ENCODE measurements at regions not wholly inside any gene's neighbourhood (a gene's known extent, or its start where the extent isn't known, plus 50 kb on each side); places are given as distances from the start of the nearest gene placed in this dataset.

DNA sequence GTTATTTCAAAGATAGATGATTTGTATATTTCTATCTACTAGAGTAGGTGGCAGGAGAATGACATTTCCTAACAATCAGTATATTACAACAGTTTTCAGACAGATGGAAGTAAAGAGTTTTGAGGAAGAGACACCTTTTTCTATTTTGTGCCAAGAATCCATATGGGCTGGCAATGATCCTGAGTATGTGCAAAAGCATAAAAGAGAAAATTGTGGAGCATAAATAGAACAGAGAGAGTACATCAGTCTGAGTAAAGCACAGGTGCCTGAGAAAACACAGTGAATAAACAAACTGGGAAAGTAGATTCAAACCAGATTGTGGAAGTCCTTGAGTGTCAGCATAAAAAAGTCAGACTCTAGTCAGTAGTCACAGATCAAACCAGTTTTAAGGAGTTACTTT, 96.8 kb upstream of the WDR44 start:
- no peak overlapping the region for H3K4me3 ChIP-seq
- no peaks in the 10 kb centered on the region for H3K27me3 ChIP-seq
- in situ Hi-C loops (cut with MboI; ENCODE audit: low pct_ligation_motif_present in 1 of 4, low pct_unique_long_range_greater_than_20kb in 1 of 4, low sequenced_read_pairs in 3 of 4) (loop anchor here in 1 of 4 donors (25.0 kb wide), 1 partner anchor 262 kb away; no protein-coding TSS in a partner anchor), intact Hi-C loops (cut with DNase I; ENCODE audit: low total_unique reads) (no loop called here)
- no peaks in the 10 kb centered on the region for H3K9me3 ChIP-seq
- H3K27ac ChIP-seq: no peak overlapping the region
- H3K36me3 ChIP-seq: no peaks in the 10 kb centered on the region
- no peak for DNase-seq
- H3K4me1 ChIP-seq: no peaks in the 10 kb centered on the region
- TF ChIP-seq POLR2A (IDR thresholded peaks at IDR 0.05): no peak
- no peak for TF ChIP-seq POLR2AphosphoS5 (IDR thresholded peaks at IDR 0.05)
- TF ChIP-seq, protein P1, sequence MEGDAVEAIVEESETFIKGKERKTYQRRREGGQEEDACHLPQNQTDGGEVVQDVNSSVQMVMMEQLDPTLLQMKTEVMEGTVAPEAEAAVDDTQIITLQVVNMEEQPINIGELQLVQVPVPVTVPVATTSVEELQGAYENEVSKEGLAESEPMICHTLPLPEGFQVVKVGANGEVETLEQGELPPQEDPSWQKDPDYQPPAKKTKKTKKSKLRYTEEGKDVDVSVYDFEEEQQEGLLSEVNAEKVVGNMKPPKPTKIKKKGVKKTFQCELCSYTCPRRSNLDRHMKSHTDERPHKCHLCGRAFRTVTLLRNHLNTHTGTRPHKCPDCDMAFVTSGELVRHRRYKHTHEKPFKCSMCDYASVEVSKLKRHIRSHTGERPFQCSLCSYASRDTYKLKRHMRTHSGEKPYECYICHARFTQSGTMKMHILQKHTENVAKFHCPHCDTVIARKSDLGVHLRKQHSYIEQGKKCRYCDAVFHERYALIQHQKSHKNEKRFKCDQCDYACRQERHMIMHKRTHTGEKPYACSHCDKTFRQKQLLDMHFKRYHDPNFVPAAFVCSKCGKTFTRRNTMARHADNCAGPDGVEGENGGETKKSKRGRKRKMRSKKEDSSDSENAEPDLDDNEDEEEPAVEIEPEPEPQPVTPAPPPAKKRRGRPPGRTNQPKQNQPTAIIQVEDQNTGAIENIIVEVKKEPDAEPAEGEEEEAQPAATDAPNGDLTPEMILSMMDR (IDR thresholded peaks at IDR 0.05): no peak
- no peak for TF ChIP-seq EP300 (IDR thresholded peaks at IDR 0.05; ENCODE audit: low read depth)

DNA sequence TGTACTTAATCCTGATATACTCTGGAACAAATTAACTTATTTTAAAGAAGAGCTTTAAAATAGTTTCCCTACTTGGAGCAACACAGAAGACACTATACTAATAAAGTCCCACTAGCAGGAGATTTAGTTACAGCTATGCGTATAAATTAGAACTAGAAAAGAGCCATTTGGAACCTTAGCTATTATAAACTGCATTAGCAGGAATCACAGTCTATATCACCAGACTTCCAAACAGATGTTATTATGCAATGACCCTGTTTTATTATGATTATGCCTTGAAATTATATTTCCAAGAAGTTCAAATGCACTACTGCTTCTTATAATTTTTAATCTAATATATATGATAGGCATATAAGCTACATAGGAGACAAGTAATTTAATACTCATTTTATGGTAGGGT, 95.5 kb upstream of the WDR44 start:
- intact Hi-C loops (cut with DNase I; ENCODE audit: low total_unique reads): no loop called here
- H3K27me3 ChIP-seq: no peaks in the 10 kb centered on the region
- no peak for DNase-seq
- H3K9me3 ChIP-seq: no peaks in the 10 kb centered on the region
- H3K27ac ChIP-seq: no peak overlapping the region
- H3K4me1 ChIP-seq: no peaks in the 10 kb centered on the region
- H3K36me3 ChIP-seq: no peaks in the 10 kb centered on the region
- TF ChIP-seq, protein P1 (IDR thresholded peaks at IDR 0.05): no peak
- TF ChIP-seq POLR2A (IDR thresholded peaks at IDR 0.05) (no peak), POLR2AphosphoS5 (IDR thresholded peaks at IDR 0.05) (no peak), EP300 (IDR thresholded peaks at IDR 0.05; ENCODE audit: low read depth) (no peak)
- WGBS, 2 donors (ENCODE audit: low coverage in 1 of 2): 83 to 86% methylated on average over 1 of the region's 1 CpG
- in situ Hi-C loops (cut with MboI; ENCODE audit: low pct_ligation_motif_present in 1 of 4, low pct_unique_long_range_greater_than_20kb in 1 of 4, low sequenced_read_pairs in 3 of 4): no loop called here
- no peak overlapping the region for H3K4me3 ChIP-seq

DNA sequence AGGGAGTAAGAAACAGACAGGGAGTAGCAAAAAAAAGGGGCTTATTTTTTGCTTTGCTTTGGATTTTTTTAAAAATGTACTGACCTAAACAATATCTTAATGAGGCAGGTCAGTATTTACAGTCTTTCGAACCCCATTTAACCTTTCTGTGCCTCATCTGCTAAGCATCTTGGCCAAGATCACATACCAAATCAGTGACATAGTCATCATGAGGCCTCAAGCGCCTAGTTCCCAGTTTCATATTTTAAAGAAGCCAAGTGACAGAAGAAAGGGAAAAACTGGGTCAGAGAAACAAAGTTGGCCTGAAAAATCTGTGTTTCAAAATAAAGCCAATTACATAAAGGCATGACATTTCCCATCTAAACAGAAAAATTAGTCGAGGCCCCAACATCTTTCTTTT, 94.6 kb upstream of the WDR44 start:
- TF ChIP-seq POLR2A (IDR thresholded peaks at IDR 0.05) (no peak), EP300 (IDR thresholded peaks at IDR 0.05; ENCODE audit: low read depth) (no peak), POLR2AphosphoS5 (IDR thresholded peaks at IDR 0.05) (no peak)
- TF ChIP-seq, protein P1 (IDR thresholded peaks at IDR 0.05): no peak
- Histone ChIP-seq H3K27me3 (no peaks in the 10 kb centered on the region), H3K9me3 (no peaks in the 10 kb centered on the region), H3K4me1 (no peaks in the 10 kb centered on the region), H3K36me3 (no peaks in the 10 kb centered on the region), H3K4me3 (no peak overlapping the region), H3K27ac (no peak overlapping the region)
- intact Hi-C loops (cut with DNase I; ENCODE audit: low total_unique reads) (no loop called here), in situ Hi-C loops (cut with MboI; ENCODE audit: low pct_ligation_motif_present in 1 of 4, low pct_unique_long_range_greater_than_20kb in 1 of 4, low sequenced_read_pairs in 3 of 4) (no loop called here)
- 20 to 66% methylated on average over 1 to 3 of the region's 3 CpGs for WGBS, 2 donors (ENCODE audit: low coverage in 1 of 2)
- DNase-seq: no peak

DNA sequence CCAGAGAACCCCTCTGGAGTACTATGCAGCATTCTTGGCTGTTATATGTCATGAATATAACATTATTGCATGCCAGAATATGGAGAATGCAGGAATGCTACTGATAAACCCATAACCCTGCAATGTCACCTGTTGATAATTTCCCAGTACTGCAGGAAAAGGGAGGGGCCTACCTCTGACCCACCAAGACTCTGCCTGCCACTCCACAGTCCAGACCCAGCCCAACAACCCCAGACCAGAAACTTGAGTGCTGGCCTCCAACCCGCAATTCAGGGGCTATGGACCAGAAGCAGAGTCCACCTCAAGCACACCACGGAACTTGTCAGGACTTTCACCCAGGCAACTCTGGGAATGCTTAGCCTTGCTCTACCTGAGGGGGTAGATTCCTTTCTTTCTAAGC, 92.9 kb upstream of the WDR44 start:
- H3K27ac ChIP-seq: no peak overlapping the region
- H3K36me3 ChIP-seq: no peaks in the 10 kb centered on the region
- TF ChIP-seq POLR2A (IDR thresholded peaks at IDR 0.05) (no peak), EP300 (IDR thresholded peaks at IDR 0.05; ENCODE audit: low read depth) (no peak), POLR2AphosphoS5 (IDR thresholded peaks at IDR 0.05) (no peak)
- TF ChIP-seq, protein P1 (IDR thresholded peaks at IDR 0.05): no peak
- 93% methylated on average over 2 of the region's 2 CpGs; no CpG with 5 or more reads in 1 of the 2 donors for WGBS, 2 donors (ENCODE audit: low coverage in 1 of 2)
- H3K4me3 ChIP-seq: no peak overlapping the region
- no peaks in the 10 kb centered on the region for H3K9me3 ChIP-seq
- in situ Hi-C loops (cut with MboI; ENCODE audit: low pct_ligation_motif_present in 1 of 4, low pct_unique_long_range_greater_than_20kb in 1 of 4, low sequenced_read_pairs in 3 of 4): no loop called here
- H3K27me3 ChIP-seq: no peaks in the 10 kb centered on the region
- DNase-seq: no peak
- no peaks in the 10 kb centered on the region for H3K4me1 ChIP-seq
- intact Hi-C loops (cut with DNase I; ENCODE audit: low total_unique reads): no loop called here

Measured in transverse colon (tissue), 4 donors.